ENCODE measurements at regions not wholly inside any gene's neighbourhood (a gene's known extent, or its start where the extent isn't known, plus 50 kb on each side); places are given as distances from the start of the nearest gene placed in this dataset.

DNA sequence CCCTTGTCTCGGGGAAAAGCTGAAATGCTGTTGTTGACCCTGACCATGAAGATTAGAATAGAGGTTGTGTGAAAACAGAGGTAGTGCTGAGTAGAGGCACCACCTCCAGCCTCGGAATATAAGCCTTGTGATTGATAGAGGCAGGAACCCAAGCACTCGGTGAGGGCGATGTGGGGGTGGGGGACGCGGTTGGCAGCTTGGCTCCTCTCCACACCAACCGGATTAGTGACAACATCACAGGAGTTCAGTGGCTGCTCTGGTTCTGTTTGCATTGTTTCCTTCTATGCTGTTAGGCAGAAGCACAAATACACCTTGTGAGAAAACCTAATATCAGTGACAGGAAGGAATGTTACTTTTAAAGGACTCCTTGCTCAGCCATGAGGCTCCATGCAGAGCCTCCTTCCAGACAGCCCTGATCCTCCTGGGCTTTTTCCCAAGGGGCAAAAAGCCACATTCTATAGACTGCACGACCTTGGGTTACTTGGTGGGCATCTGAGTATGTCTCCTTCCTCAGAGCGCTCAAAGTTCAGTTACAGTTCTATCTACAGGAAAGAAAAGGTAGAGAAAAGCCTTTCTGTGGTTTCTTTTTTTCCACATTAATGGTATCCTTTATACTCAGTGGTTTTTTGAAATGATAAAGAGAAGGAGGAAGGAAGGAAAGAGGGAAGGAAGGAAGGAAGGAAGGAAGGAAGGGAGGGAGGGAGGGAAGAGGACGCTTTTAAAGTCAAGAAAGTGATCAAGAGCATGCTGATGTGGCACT lies 150.4 kb upstream of the NOCT start:
- TF ChIP-seq POLR2A (IDR thresholded peaks at IDR 0.05) (no peak), POLR2AphosphoS5 (IDR thresholded peaks at IDR 0.05) (no peak)
- TF ChIP-seq, protein P1, sequence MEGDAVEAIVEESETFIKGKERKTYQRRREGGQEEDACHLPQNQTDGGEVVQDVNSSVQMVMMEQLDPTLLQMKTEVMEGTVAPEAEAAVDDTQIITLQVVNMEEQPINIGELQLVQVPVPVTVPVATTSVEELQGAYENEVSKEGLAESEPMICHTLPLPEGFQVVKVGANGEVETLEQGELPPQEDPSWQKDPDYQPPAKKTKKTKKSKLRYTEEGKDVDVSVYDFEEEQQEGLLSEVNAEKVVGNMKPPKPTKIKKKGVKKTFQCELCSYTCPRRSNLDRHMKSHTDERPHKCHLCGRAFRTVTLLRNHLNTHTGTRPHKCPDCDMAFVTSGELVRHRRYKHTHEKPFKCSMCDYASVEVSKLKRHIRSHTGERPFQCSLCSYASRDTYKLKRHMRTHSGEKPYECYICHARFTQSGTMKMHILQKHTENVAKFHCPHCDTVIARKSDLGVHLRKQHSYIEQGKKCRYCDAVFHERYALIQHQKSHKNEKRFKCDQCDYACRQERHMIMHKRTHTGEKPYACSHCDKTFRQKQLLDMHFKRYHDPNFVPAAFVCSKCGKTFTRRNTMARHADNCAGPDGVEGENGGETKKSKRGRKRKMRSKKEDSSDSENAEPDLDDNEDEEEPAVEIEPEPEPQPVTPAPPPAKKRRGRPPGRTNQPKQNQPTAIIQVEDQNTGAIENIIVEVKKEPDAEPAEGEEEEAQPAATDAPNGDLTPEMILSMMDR (IDR thresholded peaks at IDR 0.05), result no peak
